Small intestine (tissue), 7 donors: ENCODE measurements at regions not wholly inside any gene's neighbourhood (a gene's known extent, or its start where the extent isn't known, plus 50 kb on each side); places are given as distances from the start of the nearest gene placed in this dataset.

Experiments used
- DNase-seq, 2 donors: peaks; one replicate each; pipeline versions ENCODE4 v3.0.0 to v3.0.0-alpha.2; 2013
- FAIRE-seq: peaks from 2 replicates; lab custom pipeline; 2012; peaks lifted over from hg19 to GRCh38; lab: Jason Lieb, UNC
- H3K27ac ChIP-seq, 3 donors: one replicate each; pipeline ENCODE4 v1.5.1; 2013; ENCODE audit warnings: low read length in 2 of 3, mild to moderate bottlenecking in 2 of 3, control low read depth in 1 of 3, inconsistent platforms in 1 of 3, low read depth in 1 of 3, moderate library complexity in 1 of 3
- H3K27me3 ChIP-seq, 3 donors: one replicate each; pipeline ENCODE4 v1.6.1; 2013; ENCODE audit warnings: low read length in 3 of 3, inconsistent platforms in 1 of 3; ENCODE audit not compliant: control insufficient read depth in 3 of 3, insufficient read depth in 3 of 3
- H3K36me3 ChIP-seq, 3 donors: one replicate each; pipeline ENCODE4 v1.6.1; 2013; ENCODE audit warnings: low read length in 3 of 3, inconsistent platforms in 1 of 3, low read depth in 1 of 3, mild to moderate bottlenecking in 1 of 3, moderate library complexity in 1 of 3; ENCODE audit not compliant: control insufficient read depth in 3 of 3, insufficient read depth in 2 of 3
- H3K4me1 ChIP-seq, 3 donors: one replicate each; pipeline ENCODE4 v1.6.1; 2013; ENCODE audit warnings: low read length in 2 of 3, inconsistent platforms in 1 of 3, low read depth in 1 of 3, mild to moderate bottlenecking in 1 of 3, moderate library complexity in 1 of 3; ENCODE audit not compliant: control insufficient read depth in 3 of 3, insufficient read depth in 2 of 3
- H3K4me3 ChIP-seq, 3 donors: one replicate each; pipeline ENCODE4 v1.5.1; 2013; ENCODE audit warnings: low read length in 3 of 3, control low read depth in 1 of 3, inconsistent platforms in 1 of 3, low read depth in 1 of 3, mild to moderate bottlenecking in 1 of 3, moderate library complexity in 1 of 3
- H3K9me3 ChIP-seq, 2 donors: one replicate each; pipeline ENCODE4 v1.6.1; 2013; ENCODE audit warnings: low read depth in 1 of 2, low read length in 1 of 2; ENCODE audit not compliant: control insufficient read depth in 2 of 2, insufficient read depth in 1 of 2
- WGBS, 3 donors: extraction: QIAGEN DNeasy Blood & Tissue Kit; methylation state at CpG; one replicate each; pipeline ENCODE4 v1.1.7; 2013; 5-methylcytosine and 5-hydroxymethylcytosine counted together
- donor health status: healthy with polysubstance abuse.
- donor health status: control.
- donor health status: control.
- donor health status: Bipolar disorder and iron deficiency.
- donor health status: healthy.

GRCh38 chr17:13746404-13746803, 144.7 kb upstream of the HS3ST3A1 start:
- WGBS, 3 donors = 74 to 81% (median 80%) methylated on average over 9 of the region's 9 CpGs
- no peaks in the 10 kb centered on the region for H3K27me3 ChIP-seq
- FAIRE-seq (no peak), DNase-seq (no peak)
- no peaks in the 10 kb centered on the region for H3K4me1 ChIP-seq
- H3K4me3 ChIP-seq = no peak overlapping the region
- no peak overlapping the region for H3K27ac ChIP-seq
- H3K9me3 ChIP-seq = no peaks in the 10 kb centered on the region
- no peaks in the 10 kb centered on the region for H3K36me3 ChIP-seq

GRCh38 chr17:13749166-13749890, 147.6 kb upstream of the HS3ST3A1 start:
- Histone ChIP-seq H3K27me3 (no peaks in the 10 kb centered on the region), H3K4me1 (no peaks in the 10 kb centered on the region), H3K9me3 (no peaks in the 10 kb centered on the region), H3K27ac (no peak overlapping the region), H3K4me3 (no peak overlapping the region), H3K36me3 (no peaks in the 10 kb centered on the region)
- no peak for FAIRE-seq
- DNase-seq = no peak
- 81 to 84% (median 82%) methylated on average over 5 of the region's 5 CpGs for WGBS, 3 donors

GRCh38 chr17:13749891-13750235, 148.1 kb upstream of the HS3ST3A1 start:
- no peaks in the 10 kb centered on the region for H3K27me3 ChIP-seq
- DNase-seq = no peak

GRCh38 chr17:13750816-13751793, 149.4 kb upstream of the HS3ST3A1 start:
- DNase-seq (no peak), FAIRE-seq (no peak)
- H3K4me1 ChIP-seq = no peaks in the 10 kb centered on the region
- H3K4me3 ChIP-seq = no peak overlapping the region
- H3K27ac ChIP-seq = no peak overlapping the region
- 43 to 50% (median 49%) methylated on average over 12 of the region's 12 CpGs for WGBS, 3 donors
- H3K36me3 ChIP-seq = no peaks in the 10 kb centered on the region
- H3K9me3 ChIP-seq = no peaks in the 10 kb centered on the region
- H3K27me3 ChIP-seq = no peaks in the 10 kb centered on the region

More at GRCh38 chr17:13749891-13750235, 148.1 kb upstream of the HS3ST3A1 start:
- H3K9me3 ChIP-seq = no peaks in the 10 kb centered on the region
- no peak overlapping the region for H3K27ac ChIP-seq
- H3K36me3 ChIP-seq = no peaks in the 10 kb centered on the region
- H3K4me1 ChIP-seq = no peaks in the 10 kb centered on the region
- 10 to 43% (median 29%) methylated on average over 1 of the region's 1 CpG for WGBS, 3 donors
- H3K4me3 ChIP-seq = no peak overlapping the region
- no peak for FAIRE-seq

GRCh38 chr17:13753154-13753553, 151.4 kb upstream of the HS3ST3A1 start:
- 32 to 60% (median 46%) methylated on average over 3 of the region's 3 CpGs for WGBS, 3 donors
- FAIRE-seq (no peak), DNase-seq (no peak)
- no peaks in the 10 kb centered on the region for H3K27me3 ChIP-seq
- H3K4me3 ChIP-seq = no peak overlapping the region
- no peaks in the 10 kb centered on the region for H3K36me3 ChIP-seq
- H3K4me1 ChIP-seq = no peaks in the 10 kb centered on the region
- H3K9me3 ChIP-seq = no peaks in the 10 kb centered on the region
- H3K27ac ChIP-seq = no peak overlapping the region

GRCh38 chr17:13753771-13754170, 152.0 kb upstream of the HS3ST3A1 start:
- Histone ChIP-seq H3K36me3 (no peaks in the 10 kb centered on the region), H3K27ac (no peak overlapping the region), H3K9me3 (no peaks in the 10 kb centered on the region), H3K27me3 (no peaks in the 10 kb centered on the region), H3K4me3 (no peak overlapping the region), H3K4me1 (no peaks in the 10 kb centered on the region)
- WGBS, 3 donors = 68 to 85% (median 75%) methylated on average over 1 of the region's 1 CpG
- FAIRE-seq (no peak), DNase-seq (no peak)

- Histone ChIP-seq H3K36me3 (no peaks in the 10 kb centered on the region), H3K9me3 (no peaks in the 10 kb centered on the region), H3K4me3 (no peak overlapping the region), H3K27me3 (no peaks in the 10 kb centered on the region), H3K4me1 (no peaks in the 10 kb centered on the region), H3K27ac (no peak overlapping the region)
- DNase-seq (no peak), FAIRE-seq (no peak)
- 85 to 87% (median 85%) methylated on average over 8 of the region's 8 CpGs for WGBS, 3 donors
Observed at GRCh38 chr17:13755851-13756250, 154.1 kb upstream of the HS3ST3A1 start.

- Histone ChIP-seq H3K27ac (no peak overlapping the region), H3K36me3 (no peaks in the 10 kb centered on the region), H3K27me3 (no peaks in the 10 kb centered on the region), H3K9me3 (no peaks in the 10 kb centered on the region), H3K4me3 (no peak overlapping the region), H3K4me1 (no peaks in the 10 kb centered on the region)
- DNase-seq (no peak), FAIRE-seq (no peak)
- 3 to 47% (median 38%) methylated on average over 2 of the region's 2 CpGs for WGBS, 3 donors
Observed at GRCh38 chr17:13756763-13757162, 155.0 kb upstream of the HS3ST3A1 start.
